Kidney (tissue), 13 donors: ENCODE measurements at regions not wholly inside any gene's neighbourhood (a gene's known extent, or its start where the extent isn't known, plus 50 kb on each side); places are given as distances from the start of the nearest gene placed in this dataset.

Experiments
- DNase-seq, 5 donors: peaks; one replicate each; pipeline ENCODE4 v3.0.0-alpha.2; 2013 to 2020
- FAIRE-seq: peaks from 2 replicates; lab custom pipeline; 2012; peaks lifted over from hg19 to GRCh38; lab: Jason Lieb, UNC
- H3K27ac ChIP-seq, 2 donors: one replicate each; pipeline ENCODE4 v1.7.0; 2013; ENCODE audit warnings: low read depth in 2 of 2, low read length in 2 of 2, inconsistent platforms in 1 of 2
- H3K27me3 ChIP-seq: one replicate; pipeline ENCODE4 v1.7.1; 2013; ENCODE audit warnings: low read length, inconsistent platforms; ENCODE audit not compliant: control insufficient read depth, insufficient read depth
- H3K36me3 ChIP-seq, 3 donors: one replicate each; pipeline versions ENCODE4 v1.7.0 to v1.7.1; 2013; ENCODE audit warnings: low read length in 3 of 3, control low read depth in 1 of 3, inconsistent platforms in 1 of 3; ENCODE audit not compliant: insufficient read depth in 3 of 3, control insufficient read depth in 2 of 3
- H3K4me1 ChIP-seq, 3 donors: one replicate each; pipeline versions ENCODE4 v1.7.0 to v1.7.1; 2013; ENCODE audit warnings: low read length in 3 of 3, inconsistent platforms in 1 of 3, low read depth in 1 of 3; ENCODE audit not compliant: control insufficient read depth in 2 of 3, insufficient read depth in 2 of 3
- H3K4me3 ChIP-seq, 3 donors: one replicate each; pipeline versions ENCODE4 v1.7.0 to v1.8.1; 2013; ENCODE audit warnings: low read length in 3 of 3, control low read depth in 1 of 3, inconsistent platforms in 1 of 3
- H3K9ac ChIP-seq, 3 donors: one replicate each; pipeline versions ENCODE4 v1.7.0 to v1.7.1; 2013; ENCODE audit warnings: low read length in 3 of 3, control low read depth in 1 of 3, inconsistent platforms in 1 of 3
- H3K9me3 ChIP-seq, 3 donors: one replicate each; pipeline versions ENCODE4 v1.7.0 to v1.7.1; 2013; ENCODE audit warnings: low read length in 3 of 3, control low read depth in 1 of 3, inconsistent platforms in 1 of 3; ENCODE audit not compliant: control insufficient read depth in 2 of 3, insufficient read depth in 1 of 3
- CTCF ChIP-seq: IDR thresholded peaks from 3 replicates; pipeline ENCODE4 v1.5.1; 2012; ENCODE audit warnings: mild to moderate bottlenecking, moderate library complexity, borderline replicate concordance; ENCODE audit not compliant: insufficient read depth; ENCODE audit errors: extremely low read depth
- intact Hi-C: fragments of 100-400 bp; cut with DNase I; formaldehyde crosslinking; loops from one replicate; pipeline ENCODE4 v1.11.1; 2022
- donor health status: control.
- donor health status: control.
- donor health status: control.
- donor health status: control.
- donor health status: control.
- donor health status: DM: yes; HTN: yes; CAD: no.
- donor health status: Normal renal cell carcinoma (clear cell type).

GRCh38 chr12:104827587-104827986 is 130.5 kb downstream of the SLC41A2 start:
- no peaks in the 10 kb centered on the region for H3K27me3 ChIP-seq
- no peak overlapping the region for H3K27ac ChIP-seq
- H3K9me3 ChIP-seq: peaks cover 0 to 14% (median 0%) of the 10 kb centered on the region in 3 donors
- DNase-seq (no peak), FAIRE-seq (no peak)
- no peak overlapping the region for H3K4me3 ChIP-seq
- no peaks in the 10 kb centered on the region for H3K4me1 ChIP-seq
- H3K36me3 ChIP-seq: no peaks in the 10 kb centered on the region
- no peak overlapping the region for H3K9ac ChIP-seq
- no peak for TF ChIP-seq CTCF
- intact Hi-C loops: no loop called here

GRCh38 chr12:104825408-104825807 is 132.7 kb downstream of the SLC41A2 start:
- no peak for FAIRE-seq
- Histone ChIP-seq H3K4me1 (no peaks in the 10 kb centered on the region), H3K36me3 (no peaks in the 10 kb centered on the region), H3K4me3 (no peak overlapping the region), H3K9ac (no peak overlapping the region), H3K9me3 (peaks cover 0 to 14% (median 0%) of the 10 kb centered on the region in 3 donors), H3K27me3 (no peaks in the 10 kb centered on the region), H3K27ac (no peak overlapping the region)
- no peak for DNase-seq
- TF ChIP-seq CTCF: no peak
- intact Hi-C loops: no loop called here

GRCh38 chr12:104823985-104824461 is 134.1 kb downstream of the SLC41A2 start:
- Histone ChIP-seq H3K4me3 (no peak overlapping the region), H3K36me3 (no peaks in the 10 kb centered on the region), H3K27me3 (no peaks in the 10 kb centered on the region), H3K27ac (no peak overlapping the region), H3K9me3 (peaks cover 0 to 14% (median 0%) of the 10 kb centered on the region in 3 donors), H3K4me1 (no peaks in the 10 kb centered on the region), H3K9ac (no peak overlapping the region)
- intact Hi-C loops: no loop called here
- no peak for FAIRE-seq
- TF ChIP-seq CTCF: no peak
- no peak for DNase-seq

GRCh38 chr12:104822941-104823340 is 135.1 kb downstream of the SLC41A2 start:
- no peak for FAIRE-seq
- no peaks in the 10 kb centered on the region for H3K36me3 ChIP-seq

More at GRCh38 chr12:104822941-104823340, 135.1 kb downstream of the SLC41A2 start:
- Histone ChIP-seq H3K4me3 (no peak overlapping the region), H3K9me3 (peaks cover 0 to 14% (median 0%) of the 10 kb centered on the region in 3 donors), H3K4me1 (no peaks in the 10 kb centered on the region), H3K27me3 (no peaks in the 10 kb centered on the region), H3K27ac (no peak overlapping the region), H3K9ac (no peak overlapping the region)
- no peak for TF ChIP-seq CTCF
- intact Hi-C loops: no loop called here
- DNase-seq: no peak
